HG03066 (cell line): ENCODE measurements at regions not wholly inside any gene's neighbourhood (a gene's known extent, or its start where the extent isn't known, plus 50 kb on each side); places are given as distances from the start of the nearest gene placed in this dataset.

Source experiments
- ATAC-seq: cut with Tn5 transposase; IDR thresholded peaks from one replicate; pipeline ENCODE4 v1.9.1; 2021; ENCODE audit warnings: low read depth; ENCODE audit not compliant: unreplicated experiment

GRCh38 chr2:226030788-226031646 is 631.5 kb downstream of the NYAP2 start:
- ATAC-seq: no peak

- ATAC-seq: no peak
Observed at GRCh38 chr2:226030369-226030768, 630.9 kb downstream of the NYAP2 start.

- ATAC-seq: no peak
Observed at GRCh38 chr2:226023946-226024345, 624.4 kb downstream of the NYAP2 start.

- no peak for ATAC-seq
Observed at GRCh38 chr2:226023383-226023782, 623.9 kb downstream of the NYAP2 start.

- no peak for ATAC-seq
Observed at GRCh38 chr2:226020956-226021355, 621.4 kb downstream of the NYAP2 start.

GRCh38 chr2:226020176-226020575 is 620.7 kb downstream of the NYAP2 start:
- ATAC-seq: no peak

GRCh38 chr2:226018641-226019040 is 619.1 kb downstream of the NYAP2 start:
- no peak for ATAC-seq

GRCh38 chr2:226017537-226017936 is 618.0 kb downstream of the NYAP2 start:
- ATAC-seq: no peak

- no peak for ATAC-seq
Observed at GRCh38 chr2:226017107-226017506, 617.6 kb downstream of the NYAP2 start.

GRCh38 chr2:226011716-226012450 is 612.4 kb downstream of the NYAP2 start:
- no peak for ATAC-seq

- no peak for ATAC-seq
Observed at GRCh38 chr2:226002438-226002837, 602.9 kb downstream of the NYAP2 start.

GRCh38 chr2:226001716-226002115 is 602.2 kb downstream of the NYAP2 start:
- ATAC-seq: no peak

GRCh38 chr2:225999692-226000091 is 600.2 kb downstream of the NYAP2 start:
- no peak for ATAC-seq

- ATAC-seq: no peak
Observed at GRCh38 chr2:225998653-225999052, 599.1 kb downstream of the NYAP2 start.

- ATAC-seq: no peak
Observed at GRCh38 chr2:225998116-225998515, 598.6 kb downstream of the NYAP2 start.

GRCh38 chr2:225996462-225996828 is 596.9 kb downstream of the NYAP2 start:
- ATAC-seq: no peak

- no peak for ATAC-seq
Observed at GRCh38 chr2:225995796-225996461, 596.4 kb downstream of the NYAP2 start.

- ATAC-seq: no peak
Observed at GRCh38 chr2:225994748-225995405, 595.4 kb downstream of the NYAP2 start.

- ATAC-seq: no peak
Observed at GRCh38 chr2:225993430-225993829, 593.9 kb downstream of the NYAP2 start.

- no peak for ATAC-seq
Observed at GRCh38 chr2:225989809-225990208, 590.3 kb downstream of the NYAP2 start.

- no peak for ATAC-seq
Observed at GRCh38 chr2:225980372-225980771, 580.9 kb downstream of the NYAP2 start.
